PC-9 (cell line): ENCODE measurements at regions not wholly inside any gene's neighbourhood (a gene's known extent, or its start where the extent isn't known, plus 50 kb on each side); places are given as distances from the start of the nearest gene placed in this dataset.
"Not testable (repeated sequence)": the region's sequence is repeated elsewhere in the genome, so short reads cannot be mapped to it uniquely, and the experiment has no call there.

Experiments
- BruUV-seq: library from RNA; stranded (reverse); fragments of 400-500 nt; replicated peaks from 2 replicates; lab custom pipeline; 2021; lab: Mats Ljungman, UMichigan
- CTCF ChIA-PET: fragments of 300-600 bp; sonication (Branson Sonifier 250); formaldehyde crosslinking; loops from one replicate; lab custom pipeline; 2022; ENCODE audit warnings: antibody characterized with exemption; lab: Charles Lee
- POLR2A ChIA-PET: fragments of 300-600 bp; sonication (Branson Sonifier 250); formaldehyde crosslinking; loops from one replicate; lab custom pipeline; 2022; ENCODE audit warnings: antibody characterized with exemption; ENCODE audit not compliant: unreplicated experiment; lab: Charles Lee
- DNase-seq, 2 experiments: peaks; one replicate each; pipeline versions ENCODE4 v3.0.0 to v3.0.0-alpha.2; 2015 to 2022; ENCODE audit warnings: mixed read lengths in 1 of 2
- H2AFZ ChIP-seq: fragments of 200-600 bp; sonication (generic); 2 replicates; pipeline ENCODE4 v1.8.1; 2017; ENCODE audit warnings: antibody characterized with exemption
- H3F3A ChIP-seq: fragments of 200-600 bp; sonication (generic); 2 replicates; pipeline ENCODE4 v1.8.1; 2017; ENCODE audit warnings: antibody characterized with exemption, mild to moderate bottlenecking, low read depth; ENCODE audit not compliant: insufficient read depth
- H3K27ac ChIP-seq: fragments of 200-600 bp; sonication (generic); 2 replicates; pipeline ENCODE4 v1.6.1; 2016; ENCODE audit warnings: mixed run types
- H3K27me3 ChIP-seq: fragments of 200-600 bp; sonication (generic); 2 replicates; pipeline ENCODE4 v1.6.1; 2016; ENCODE audit warnings: low read depth, mixed run types; ENCODE audit not compliant: insufficient read depth
- H3K36me3 ChIP-seq: fragments of 200-600 bp; sonication (generic); 2 replicates; pipeline ENCODE4 v1.6.1; 2016; ENCODE audit warnings: low read depth, mixed run types
- H3K4me1 ChIP-seq: fragments of 200-600 bp; sonication (generic); replicated peaks from 2 replicates; pipeline ENCODE4 v1.6.1; 2016; ENCODE audit warnings: mixed run types; ENCODE audit not compliant: insufficient read depth
- H3K4me2 ChIP-seq: fragments of 200-600 bp; sonication (generic); 2 replicates; pipeline ENCODE4 v1.6.1; 2017; ENCODE audit warnings: mixed run types
- H3K4me3 ChIP-seq: fragments of 200-600 bp; sonication (generic); 2 replicates; pipeline ENCODE4 v1.6.1; 2016; ENCODE audit warnings: mixed run types
- H3K79me2 ChIP-seq: fragments of 200-600 bp; sonication (generic); 2 replicates; pipeline ENCODE4 v1.6.1; 2017; ENCODE audit warnings: low read depth, mixed run types
- H3K9me2 ChIP-seq: fragments of 200-600 bp; sonication (generic); 2 replicates; pipeline ENCODE4 v1.8.1; 2017; ENCODE audit warnings: mild to moderate bottlenecking; ENCODE audit not compliant: insufficient read depth
- H3K9me3 ChIP-seq: fragments of 200-600 bp; sonication (generic); 2 replicates; pipeline ENCODE4 v1.8.1; 2016; ENCODE audit warnings: low read depth; ENCODE audit not compliant: insufficient read depth
- H4K20me1 ChIP-seq: fragments of 200-600 bp; sonication (generic); 2 replicates; pipeline ENCODE4 v1.8.1; 2017; ENCODE audit not compliant: insufficient read depth
- CTCF ChIP-seq: fragments of 200-600 bp; sonication (generic); conservative IDR thresholded peaks from 2 replicates; pipeline ENCODE4 v1.6.1; 2017; ENCODE audit warnings: mixed run types, antibody characterized with exemption, mild to moderate bottlenecking, moderate library complexity
- EZH2 ChIP-seq: fragments of 200-600 bp; sonication (generic); IDR thresholded peaks from 2 replicates; pipeline ENCODE4 v1.8.0; 2017; ENCODE audit warnings: antibody characterized with exemption, low read depth
- intact Hi-C: fragments of 100-400 bp; cut with micrococcal nuclease; formaldehyde crosslinking; loops from one replicate; pipeline ENCODE4 v1.10.0; 2022; ENCODE audit not compliant: unreplicated experiment

- intact Hi-C loops: no loop called here
- Histone ChIP-seq H3K27ac (peak overlapping the region; percentile 96), H2AFZ (no peak overlapping the region)
Measured at GRCh38 chr18:14189858-14190257, 57.6 kb upstream of the ZNF519 start.

GRCh38 chr18:14188751-14189406 lies 56.6 kb upstream of the ZNF519 start:
- POLR2A ChIA-PET: interaction anchor here (0.6 kb wide), 1 partner anchor 31 kb away, joined by 5 read pairs; no protein-coding TSS in a partner anchor
- peak in 1 of 2 experiments; percentile 81 for DNase-seq
- H4K20me1 ChIP-seq: not testable (repeated sequence)

More at GRCh38 chr18:14189858-14190257, 57.6 kb upstream of the ZNF519 start:
- H3K79me2 ChIP-seq: no peaks in the 10 kb centered on the region
- H3K36me3 ChIP-seq: no peaks in the 10 kb centered on the region
- peak overlapping the region; percentile 25; the same call in 1 of the 2 replicates for H3K4me3 ChIP-seq
- peak overlapping the region; percentile 67 for H3K4me2 ChIP-seq
- POLR2A ChIA-PET: no interaction called here
- H3K27me3 ChIP-seq: no peaks in the 10 kb centered on the region
- DNase-seq: peak; percentile 61 to 96
- H3F3A ChIP-seq: peaks cover 23% of the 10 kb centered on the region
- no TSS peak for BruUV-seq
- no peaks in the 10 kb centered on the region for H4K20me1 ChIP-seq
- peaks cover 40% of the 10 kb centered on the region for H3K4me1 ChIP-seq
- CTCF ChIA-PET: no interaction called here
- TF ChIP-seq EZH2: no peak
- TF ChIP-seq CTCF: no peak
- H3K9me2 ChIP-seq: 0 out of 2 replicates have a peak, but pooled peaks cover 4% of the 10 kb centered on the region
- no peaks in the 10 kb centered on the region for H3K9me3 ChIP-seq

More at GRCh38 chr18:14188751-14189406, 56.6 kb upstream of the ZNF519 start:
- BruUV-seq, H3K9me2 ChIP-seq, CTCF ChIA-PET, intact Hi-C loops, H3K79me2 ChIP-seq, H2AFZ ChIP-seq, H3K9me3 ChIP-seq, H3K36me3 ChIP-seq, H3K27me3 ChIP-seq: not testable (repeated sequence)
- Histone ChIP-seq H3K4me3 (peak overlapping the region; percentile 25; the same call in 1 of the 2 replicates), H3K27ac (peak overlapping the region; percentile 96), H3K4me2 (peak overlapping the region; percentile 67), H3F3A (peaks cover 23% of the 10 kb centered on the region), H3K4me1 (peaks cover 40% of the 10 kb centered on the region)
